Fibroblast of the aortic adventitia (primary cell): ENCODE measurements at regions not wholly inside any gene's neighbourhood (a gene's known extent, or its start where the extent isn't known, plus 50 kb on each side); places are given as distances from the start of the nearest gene placed in this dataset.

Source experiments
- DNase-seq: peaks from one replicate; pipeline ENCODE4 v3.0.0-alpha.2; 2010; ENCODE audit warnings: low read depth
- H3K4me3 ChIP-seq: 2 replicates; pipeline ENCODE4 v1.5.1; 2011; ENCODE audit warnings: low read depth, mild to moderate bottlenecking, control low read depth, low read length, moderate library complexity
- CTCF ChIP-seq: IDR thresholded peaks from 2 replicates; pipeline ENCODE4 v1.5.1; 2011; ENCODE audit warnings: mild to moderate bottlenecking, low read length, control low read depth, inconsistent platforms; ENCODE audit not compliant: insufficient read depth

- no peak for DNase-seq
- no peak for TF ChIP-seq CTCF
- no peak overlapping the region for H3K4me3 ChIP-seq
Measured at GRCh38 chr22:22810018-22810427, 77.6 kb upstream of the IGLL5 start.

DNA sequence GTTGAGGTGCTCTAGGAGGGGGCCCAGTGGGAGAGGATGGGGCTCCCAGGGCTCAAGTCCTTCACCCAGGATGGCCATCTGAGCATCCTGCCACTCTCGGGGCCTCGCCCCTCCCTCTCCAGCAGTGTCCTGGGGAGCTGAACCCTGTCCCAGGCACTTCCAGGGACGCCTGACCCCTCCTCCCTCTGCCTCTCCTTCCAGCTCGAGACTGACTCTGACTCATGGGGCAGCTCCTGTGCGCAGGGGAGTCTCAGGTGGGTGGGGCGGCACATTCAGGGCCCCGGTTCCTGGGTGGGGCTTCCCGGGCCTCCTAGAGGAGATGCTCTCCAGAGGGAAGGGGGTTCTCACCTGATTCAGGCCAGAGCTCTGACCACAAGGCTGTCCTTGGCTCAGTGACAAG lies 77.1 kb upstream of the IGLL5 start:
- no peak for TF ChIP-seq CTCF
- no peak for DNase-seq

DNA sequence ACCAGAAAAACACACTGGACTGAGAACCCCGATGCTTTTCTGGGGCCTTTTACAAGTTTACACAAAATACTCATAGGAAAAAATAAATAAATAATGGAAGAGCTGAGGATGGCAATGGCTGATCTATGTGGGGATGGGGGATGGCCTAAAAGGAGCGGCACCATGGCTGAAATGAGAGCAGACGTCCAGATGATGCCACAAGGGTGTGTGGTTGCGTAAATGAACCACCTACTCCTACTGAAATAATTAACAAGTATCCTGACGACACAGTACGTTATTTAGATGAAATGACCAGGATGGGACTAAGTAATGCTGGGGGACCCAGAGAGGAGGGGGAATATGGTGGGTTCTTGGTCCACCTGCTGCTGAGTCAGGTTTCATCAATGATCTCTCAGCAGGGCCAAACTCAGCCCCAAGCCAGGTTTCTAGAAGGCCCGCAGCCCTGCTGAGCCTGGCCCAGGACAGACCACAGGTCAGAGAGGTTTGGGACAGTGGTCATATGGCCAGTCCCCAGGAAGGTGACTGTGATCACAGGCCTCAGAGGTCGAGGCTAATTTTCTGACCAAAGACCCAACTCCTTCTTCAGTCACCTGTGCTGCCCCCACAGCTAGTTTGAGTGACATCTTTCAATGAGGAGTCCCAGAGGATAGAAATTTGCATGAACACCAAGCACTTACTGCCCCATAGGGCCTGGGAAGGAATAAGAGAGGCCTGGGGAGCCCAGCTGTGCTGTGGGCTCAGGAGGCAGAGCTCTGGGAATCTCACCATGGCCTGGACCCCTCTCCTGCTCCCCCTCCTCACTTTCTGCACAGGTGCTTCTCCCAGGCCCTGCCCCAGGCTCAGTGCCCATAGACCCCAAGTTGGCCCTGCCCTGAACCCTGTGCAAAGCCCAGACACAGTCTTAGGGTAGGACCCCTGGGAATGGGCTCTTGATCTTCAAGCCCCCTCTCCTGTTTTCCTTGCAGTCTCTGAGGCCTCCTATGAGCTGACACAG lies 76.3 kb upstream of the IGLL5 start:
- no peak for TF ChIP-seq CTCF
- no peak for DNase-seq
- H3K4me3 ChIP-seq: no peak overlapping the region

More for the DNA sequence above, 77.1 kb upstream of the IGLL5 start:
- H3K4me3 ChIP-seq: no peak overlapping the region

GRCh38 chr22:22812031-22812905 lies 75.3 kb upstream of the IGLL5 start:
- H3K4me3 ChIP-seq: no peak overlapping the region
- no peak for TF ChIP-seq CTCF
- no peak for DNase-seq

DNA sequence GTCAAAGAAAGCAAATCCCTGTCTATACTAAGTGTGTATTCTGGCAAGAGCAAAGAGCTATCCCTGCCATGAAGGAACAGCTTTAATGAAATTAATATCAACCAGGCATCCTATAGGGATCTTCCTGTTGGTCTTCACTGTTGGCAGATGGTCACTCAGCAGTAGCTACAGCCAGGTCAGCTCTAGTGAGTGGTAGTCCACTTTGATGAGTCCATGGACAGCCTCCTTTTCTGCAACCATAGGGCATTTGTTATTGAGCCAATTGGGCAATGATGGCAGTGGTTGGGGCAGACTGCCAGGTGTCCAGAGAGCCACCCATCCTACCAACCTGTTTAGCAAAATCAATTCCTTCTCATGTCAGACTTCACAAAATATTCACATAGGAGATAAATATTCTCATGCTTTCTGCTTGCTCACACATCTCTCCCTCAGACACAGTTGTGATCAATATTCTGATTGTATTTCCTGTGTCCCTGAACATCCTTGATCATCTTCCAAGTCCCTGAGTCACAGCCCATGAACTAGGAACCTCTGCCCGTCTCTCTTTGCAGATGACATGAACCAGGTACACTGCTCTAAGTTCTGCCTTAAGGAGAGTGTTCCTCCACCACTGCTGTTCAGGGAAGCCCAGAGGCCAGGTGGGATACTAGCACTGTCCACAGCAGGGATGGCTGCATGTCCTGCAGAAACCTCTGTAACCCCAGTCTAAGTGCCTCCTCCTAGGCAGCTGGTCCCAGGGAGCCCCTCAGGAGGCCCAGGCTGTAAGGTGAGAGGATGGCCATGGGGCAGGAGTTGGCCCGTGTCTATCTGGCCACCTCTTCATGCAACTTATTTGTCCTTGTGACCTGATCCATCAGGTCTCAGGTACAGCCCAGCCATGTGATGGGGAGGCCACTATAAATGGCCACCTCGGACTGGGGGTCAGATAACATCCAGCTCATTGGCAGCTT lies 74.2 kb upstream of the IGLL5 start:
- no peak for DNase-seq
- no peak overlapping the region for H3K4me3 ChIP-seq

More for the DNA sequence above, 74.2 kb upstream of the IGLL5 start:
- TF ChIP-seq CTCF: no peak
